ENCODE measurements at regions not wholly inside any gene's neighbourhood (a gene's known extent, or its start where the extent isn't known, plus 50 kb on each side); places are given as distances from the start of the nearest gene placed in this dataset.

- TF ChIP-seq REST (IDR thresholded peaks at IDR 0.05; ENCODE audit: low read depth, low read length) (no peak), CTCF (IDR thresholded peaks at IDR 0.05) (no peak), RXRA (IDR thresholded peaks at IDR 0.05; ENCODE audit: borderline replicate concordance, low read depth) (no peak), NFIC (IDR thresholded peaks at IDR 0.05; ENCODE audit: borderline replicate concordance) (no peak), TEAD4 (IDR thresholded peaks at IDR 0.05; ENCODE audit: borderline replicate concordance, insufficient read depth) (no peak), USF2 (IDR thresholded peaks at IDR 0.05; ENCODE audit: borderline replicate concordance, low read depth, low read length) (no peak), TAF1 (IDR thresholded peaks at IDR 0.05; ENCODE audit: borderline replicate concordance, low read depth, low read length) (no peak), NRF1 (IDR thresholded peaks at IDR 0.05; ENCODE audit: low read depth, low read length) (no peak), YY1 (IDR thresholded peaks at IDR 0.05; ENCODE audit: low read depth) (no peak), EP300 (IDR thresholded peaks at IDR 0.05; ENCODE audit: borderline replicate concordance in 1 of 2, low read depth in 1 of 2, low read length in 1 of 2) (no peak), MAX (IDR thresholded peaks at IDR 0.05; ENCODE audit: low read depth) (no peak), EZH2phosphoT487 (IDR thresholded peaks at IDR 0.05; ENCODE audit: borderline replicate concordance, low read depth) (no peak), SIN3A (IDR thresholded peaks at IDR 0.05; ENCODE audit: borderline replicate concordance, low read depth, low read length) (no peak), FOXJ3 (CRISPR knock-in tag; IDR thresholded peaks at IDR 0.05) (no peak)
These were observed 91.5 kb upstream of the TUT7 start for GRCh38 chr9:86445671-86446070.

Data from SK-N-SH (cell line).